ENCODE measurements at regions not wholly inside any gene's neighbourhood (a gene's known extent, or its start where the extent isn't known, plus 50 kb on each side); places are given as distances from the start of the nearest gene placed in this dataset.

GRCh38 chr17:70519300-70519699 lies 350.0 kb downstream of the KCNJ2 start:
- no peaks in the 10 kb centered on the region for H3K36me3 ChIP-seq (ENCODE audit: control insufficient read depth in 4 of 4, insufficient read depth in 3 of 4, low read depth in 1 of 4, low read length in 3 of 4)
- DNase-seq (ENCODE audit: low spot score) = no peak
- H3K27ac ChIP-seq (ENCODE audit: low read depth in 1 of 2, low read length in 2 of 2) = no peak overlapping the region
- no peak overlapping the region for H3K9ac ChIP-seq (ENCODE audit: low read depth in 1 of 2, low read length in 2 of 2)
- 83% methylated on average over 3 of the region's 3 CpGs for WGBS
- peaks cover 0 to 2% (median 0%) of the 10 kb centered on the region in 4 donors for H3K27me3 ChIP-seq (ENCODE audit: control insufficient read depth in 4 of 4, insufficient read depth in 4 of 4, low read length in 3 of 4)
- H3K9me3 ChIP-seq (ENCODE audit: control insufficient read depth in 4 of 4, low read length in 3 of 4) = no peaks in the 10 kb centered on the region
- TF ChIP-seq NR2F2 (IDR thresholded peaks at IDR 0.05) = no peak
- no peak for TF ChIP-seq MAX (IDR thresholded peaks at IDR 0.05)
- H3K4me3 ChIP-seq (ENCODE audit: low read depth in 1 of 3, low read length in 3 of 3) = no peak overlapping the region
- peaks cover 0 to 2% (median 0%) of the 10 kb centered on the region in 4 donors for H3K4me1 ChIP-seq (ENCODE audit: control insufficient read depth in 4 of 4, insufficient read depth in 4 of 4, low read length in 3 of 4)

- TF ChIP-seq JUND (IDR thresholded peaks at IDR 0.05) (no peak), HNF4G (IDR thresholded peaks at IDR 0.05) (no peak)
- DNase-seq (ENCODE audit: low spot score) = no peak
- Histone ChIP-seq H3K9me3 (ENCODE audit: control insufficient read depth in 4 of 4, low read length in 3 of 4) (no peaks in the 10 kb centered on the region), H3K9ac (ENCODE audit: low read depth in 1 of 2, low read length in 2 of 2) (no peak overlapping the region), H3K4me1 (ENCODE audit: control insufficient read depth in 4 of 4, insufficient read depth in 4 of 4, low read length in 3 of 4) (peaks cover 0 to 2% (median 0%) of the 10 kb centered on the region in 4 donors), H3K27me3 (ENCODE audit: control insufficient read depth in 4 of 4, insufficient read depth in 4 of 4, low read length in 3 of 4) (no peaks in the 10 kb centered on the region), H3K27ac (ENCODE audit: low read depth in 1 of 2, low read length in 2 of 2) (no peak overlapping the region), H3K36me3 (ENCODE audit: control insufficient read depth in 4 of 4, insufficient read depth in 3 of 4, low read depth in 1 of 4, low read length in 3 of 4) (no peaks in the 10 kb centered on the region), H3K4me3 (ENCODE audit: low read depth in 1 of 3, low read length in 3 of 3) (no peak overlapping the region)
- 65% methylated on average over 5 of the region's 5 CpGs for WGBS
Measured at GRCh38 chr17:70520447-70520846, 351.1 kb downstream of the KCNJ2 start.

- WGBS = 86% methylated on average over 4 of the region's 4 CpGs
- H3K27ac ChIP-seq (ENCODE audit: low read depth in 1 of 2, low read length in 2 of 2) = no peak overlapping the region
- no peak for TF ChIP-seq TAF1 (conservative IDR thresholded peaks at IDR 0.05)
- TF ChIP-seq, protein P1, sequence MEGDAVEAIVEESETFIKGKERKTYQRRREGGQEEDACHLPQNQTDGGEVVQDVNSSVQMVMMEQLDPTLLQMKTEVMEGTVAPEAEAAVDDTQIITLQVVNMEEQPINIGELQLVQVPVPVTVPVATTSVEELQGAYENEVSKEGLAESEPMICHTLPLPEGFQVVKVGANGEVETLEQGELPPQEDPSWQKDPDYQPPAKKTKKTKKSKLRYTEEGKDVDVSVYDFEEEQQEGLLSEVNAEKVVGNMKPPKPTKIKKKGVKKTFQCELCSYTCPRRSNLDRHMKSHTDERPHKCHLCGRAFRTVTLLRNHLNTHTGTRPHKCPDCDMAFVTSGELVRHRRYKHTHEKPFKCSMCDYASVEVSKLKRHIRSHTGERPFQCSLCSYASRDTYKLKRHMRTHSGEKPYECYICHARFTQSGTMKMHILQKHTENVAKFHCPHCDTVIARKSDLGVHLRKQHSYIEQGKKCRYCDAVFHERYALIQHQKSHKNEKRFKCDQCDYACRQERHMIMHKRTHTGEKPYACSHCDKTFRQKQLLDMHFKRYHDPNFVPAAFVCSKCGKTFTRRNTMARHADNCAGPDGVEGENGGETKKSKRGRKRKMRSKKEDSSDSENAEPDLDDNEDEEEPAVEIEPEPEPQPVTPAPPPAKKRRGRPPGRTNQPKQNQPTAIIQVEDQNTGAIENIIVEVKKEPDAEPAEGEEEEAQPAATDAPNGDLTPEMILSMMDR (IDR thresholded peaks at IDR 0.05; ENCODE audit: low read depth, low read length, missing input control) = no peak
- TF ChIP-seq HNF4G (IDR thresholded peaks at IDR 0.05) = no peak
- no peak for TF ChIP-seq FOXA1 (IDR thresholded peaks at IDR 0.05)
- no peak for TF ChIP-seq ZBTB33 (IDR thresholded peaks at IDR 0.05)
- no peak for TF ChIP-seq HNF4A (conservative IDR thresholded peaks at IDR 0.05)
- no peak for TF ChIP-seq FOXA2 (IDR thresholded peaks at IDR 0.05)
- no peak for TF ChIP-seq GABPA (IDR thresholded peaks at IDR 0.05 in 1 of 2, conservative IDR thresholded peaks at IDR 0.05 in 1 of 2)
- TF ChIP-seq, protein P2, sequence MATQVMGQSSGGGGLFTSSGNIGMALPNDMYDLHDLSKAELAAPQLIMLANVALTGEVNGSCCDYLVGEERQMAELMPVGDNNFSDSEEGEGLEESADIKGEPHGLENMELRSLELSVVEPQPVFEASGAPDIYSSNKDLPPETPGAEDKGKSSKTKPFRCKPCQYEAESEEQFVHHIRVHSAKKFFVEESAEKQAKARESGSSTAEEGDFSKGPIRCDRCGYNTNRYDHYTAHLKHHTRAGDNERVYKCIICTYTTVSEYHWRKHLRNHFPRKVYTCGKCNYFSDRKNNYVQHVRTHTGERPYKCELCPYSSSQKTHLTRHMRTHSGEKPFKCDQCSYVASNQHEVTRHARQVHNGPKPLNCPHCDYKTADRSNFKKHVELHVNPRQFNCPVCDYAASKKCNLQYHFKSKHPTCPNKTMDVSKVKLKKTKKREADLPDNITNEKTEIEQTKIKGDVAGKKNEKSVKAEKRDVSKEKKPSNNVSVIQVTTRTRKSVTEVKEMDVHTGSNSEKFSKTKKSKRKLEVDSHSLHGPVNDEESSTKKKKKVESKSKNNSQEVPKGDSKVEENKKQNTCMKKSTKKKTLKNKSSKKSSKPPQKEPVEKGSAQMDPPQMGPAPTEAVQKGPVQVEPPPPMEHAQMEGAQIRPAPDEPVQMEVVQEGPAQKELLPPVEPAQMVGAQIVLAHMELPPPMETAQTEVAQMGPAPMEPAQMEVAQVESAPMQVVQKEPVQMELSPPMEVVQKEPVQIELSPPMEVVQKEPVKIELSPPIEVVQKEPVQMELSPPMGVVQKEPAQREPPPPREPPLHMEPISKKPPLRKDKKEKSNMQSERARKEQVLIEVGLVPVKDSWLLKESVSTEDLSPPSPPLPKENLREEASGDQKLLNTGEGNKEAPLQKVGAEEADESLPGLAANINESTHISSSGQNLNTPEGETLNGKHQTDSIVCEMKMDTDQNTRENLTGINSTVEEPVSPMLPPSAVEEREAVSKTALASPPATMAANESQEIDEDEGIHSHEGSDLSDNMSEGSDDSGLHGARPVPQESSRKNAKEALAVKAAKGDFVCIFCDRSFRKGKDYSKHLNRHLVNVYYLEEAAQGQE (IDR thresholded peaks at IDR 0.05) = no peak
- TF ChIP-seq YY1 (IDR thresholded peaks at IDR 0.05) = no peak
- no peak for TF ChIP-seq JUND (IDR thresholded peaks at IDR 0.05)
- TF ChIP-seq MAX (IDR thresholded peaks at IDR 0.05) = no peak
- no peak for TF ChIP-seq ATF3 (IDR thresholded peaks at IDR 0.05)
- TF ChIP-seq RXRA (IDR thresholded peaks at IDR 0.05) = no peak
- DNase-seq (ENCODE audit: low spot score) = no peak
- no peaks in the 10 kb centered on the region for H3K27me3 ChIP-seq (ENCODE audit: control insufficient read depth in 4 of 4, insufficient read depth in 4 of 4, low read length in 3 of 4)
- peaks cover 0 to 2% (median 0%) of the 10 kb centered on the region in 4 donors for H3K4me1 ChIP-seq (ENCODE audit: control insufficient read depth in 4 of 4, insufficient read depth in 4 of 4, low read length in 3 of 4)
- H3K4me3 ChIP-seq (ENCODE audit: low read depth in 1 of 3, low read length in 3 of 3) = no peak overlapping the region
- H3K9me3 ChIP-seq (ENCODE audit: control insufficient read depth in 4 of 4, low read length in 3 of 4) = no peaks in the 10 kb centered on the region
- no peaks in the 10 kb centered on the region for H3K36me3 ChIP-seq (ENCODE audit: control insufficient read depth in 4 of 4, insufficient read depth in 3 of 4, low read depth in 1 of 4, low read length in 3 of 4)
- H3K9ac ChIP-seq (ENCODE audit: low read depth in 1 of 2, low read length in 2 of 2) = no peak overlapping the region
Measured at GRCh38 chr17:70520956-70521355, 351.6 kb downstream of the KCNJ2 start.

Data from liver (tissue), 8 donors.